K562 (cell line): ENCODE measurements at regions not wholly inside any gene's neighbourhood (a gene's known extent, or its start where the extent isn't known, plus 50 kb on each side); places are given as distances from the start of the nearest gene placed in this dataset.

Experiments
- ATAC-seq: fragments of 200-7000 bp; cut with Tn5 transposase; 3 replicates; pipeline ENCODE4 v1.9.1; 2020; ENCODE audit warnings: moderate library complexity
- BruUV-seq: library from RNA; stranded (reverse); fragments of 400-500 nt; replicated peaks from 2 replicates; lab custom pipeline; 2021; lab: Mats Ljungman, UMichigan
- CTCF ChIA-PET: fragments of 300-600 bp; formaldehyde crosslinking; extraction: SDS; loops from one replicate; lab custom pipeline; 2021; ENCODE audit warnings: low intra/inter-chr PET ratio; lab: Yijun Ruan, JAX
- POLR2A ChIA-PET: fragments of 300-600, 350-650 bp; sonication (Branson Sonifier 250); formaldehyde crosslinking; extraction: SDS; loops from one replicate; lab custom pipeline; 2021; ENCODE audit warnings: antibody characterized with exemption, inconsistent platforms; lab: Yijun Ruan, JAX
- DNase-seq, 4 experiments: peaks; one replicate each; pipeline versions ENCODE4 v3.0.0 to v3.0.0-alpha.2; 2011 to 2018; ENCODE audit warnings: low spot score in 3 of 4, mixed read lengths in 3 of 4; ENCODE audit errors: extremely low read depth in 1 of 4
- FAIRE-seq: peaks from 2 replicates; lab custom pipeline; 2011; peaks lifted over from hg19 to GRCh38; lab: Jason Lieb, UNC
- H2AFZ ChIP-seq: 2 replicates; pipeline ENCODE4 v1.6.0; 2011; ENCODE audit warnings: low read depth, low read length, control low read depth, inconsistent platforms
- H3K27ac ChIP-seq: fragments of 200-600 bp; 3 replicates; pipeline ENCODE4 v1.8.0; 2011; ENCODE audit warnings: low read depth, mild to moderate bottlenecking, control low read depth, inconsistent platforms, low read length, moderate library complexity, mixed read lengths; ENCODE audit errors: extremely low read depth
- H3K27me3 ChIP-seq, 2 experiments: fragments of 300-600 bp in 1 of 2; 2 replicates in 1 of 2; 3 replicates in 1 of 2; pipeline versions ENCODE4 v1.6.0 to v1.8.0; 2011; ENCODE audit warnings: inconsistent platforms in 2 of 2, low read length in 2 of 2, mild to moderate bottlenecking in 1 of 2, mixed read lengths in 1 of 2, moderate library complexity in 1 of 2; ENCODE audit not compliant: control insufficient read depth in 2 of 2, insufficient read depth in 2 of 2
- H3K36me3 ChIP-seq: fragments of 300-600 bp; 3 replicates; pipeline ENCODE4 v1.8.0; 2011; ENCODE audit warnings: mild to moderate bottlenecking, low read length, inconsistent platforms; ENCODE audit not compliant: control insufficient read depth, insufficient read depth
- H3K4me1 ChIP-seq, 2 experiments: fragments of 200-600 bp in 1 of 2; replicated peaks in 1 of 2; 2 replicates in 1 of 2; 3 replicates in 1 of 2; pipeline versions ENCODE4 v1.5.1 to v1.8.0; 2011; ENCODE audit warnings: inconsistent platforms in 2 of 2, low read length in 2 of 2, mild to moderate bottlenecking in 1 of 2, mixed read lengths in 1 of 2, moderate library complexity in 1 of 2; ENCODE audit not compliant: control insufficient read depth in 2 of 2, insufficient read depth in 2 of 2
- H3K4me2 ChIP-seq: 2 replicates; pipeline ENCODE4 v1.6.1; 2011; ENCODE audit warnings: low read length, control low read depth, inconsistent platforms, mixed read lengths; ENCODE audit not compliant: insufficient read depth
- H3K4me3 ChIP-seq: fragments of 200-600 bp; sonication (generic), shearing (Covaris generic); 2 replicates; pipeline ENCODE4 v1.5.1; 2016; ENCODE audit warnings: control low read depth, inconsistent platforms
- H3K79me2 ChIP-seq: fragments of 200-600 bp; 3 replicates; pipeline ENCODE4 v1.8.0; 2011; ENCODE audit warnings: low read length, inconsistent platforms; ENCODE audit not compliant: control insufficient read depth, insufficient read depth
- H3K9ac ChIP-seq, 2 experiments: 2 replicates each; pipeline versions ENCODE4 v1.6.0 to v1.6.1; 2011; ENCODE audit warnings: low read depth in 2 of 2, low read length in 2 of 2, control low read depth in 1 of 2, inconsistent platforms in 1 of 2, mild to moderate bottlenecking in 1 of 2, mixed read lengths in 1 of 2; ENCODE audit not compliant: insufficient read depth in 1 of 2
- H3K9me1 ChIP-seq: one replicate; pipeline ENCODE4 v1.6.0; 2011; ENCODE audit warnings: inconsistent platforms, mild to moderate bottlenecking, low read length, moderate library complexity; ENCODE audit not compliant: control insufficient read depth, insufficient read depth
- H3K9me3 ChIP-seq: replicated peaks from 2 replicates; pipeline ENCODE4 v1.5.1; 2011; ENCODE audit warnings: low read depth, low read length, inconsistent platforms; ENCODE audit not compliant: control insufficient read depth, insufficient read depth
- H4K20me1 ChIP-seq: replicated peaks from 2 replicates; pipeline ENCODE4 v1.6.1; 2011; ENCODE audit warnings: low read length, inconsistent platforms, mixed read lengths; ENCODE audit not compliant: control insufficient read depth, insufficient read depth
- EZH2 ChIP-seq: IDR thresholded peaks from 2 replicates; pipeline ENCODE4 v1.6.1; 2012; ENCODE audit warnings: low read depth, mild to moderate bottlenecking, inconsistent platforms, low read length, borderline replicate concordance
- FUS ChIP-seq: fragments of 200-400 bp; formaldehyde crosslinking; optimal IDR thresholded peaks from 2 replicates; pipeline ENCODE3; 2017; ENCODE audit warnings: low read depth, low read length
- MAZ ChIP-seq, 2 experiments: fragments of 450-650 bp in 1 of 2; sonication (generic) in 1 of 2; formaldehyde crosslinking; IDR thresholded peaks in 1 of 2; conservative IDR thresholded peaks in 1 of 2; 2 replicates each; pipeline versions ENCODE4 v1.4.0 to v1.5.0; 2020; ENCODE audit warnings: mild to moderate bottlenecking in 1 of 2, missing genetic modification reagents in 1 of 2
- NFE2 ChIP-seq: IDR thresholded peaks from 2 replicates; pipeline ENCODE4 v1.6.1; 2014; ENCODE audit warnings: antibody characterized with exemption, low read depth
- SNRNP70 ChIP-seq: fragments of 200-400 bp; formaldehyde crosslinking; optimal IDR thresholded peaks from 2 replicates; pipeline ENCODE3; 2017; ENCODE audit warnings: low read depth, low read length
- TRIM28 ChIP-seq: fragments of 450-650 bp; IDR thresholded peaks from 2 replicates; pipeline ENCODE4 v1.6.1; 2017
- WGBS: fragments of 100-300 bp; shearing (Covaris generic); methylation state at CpG from one replicate; pipeline ENCODE4 v1.1.6; 2016; ENCODE audit warnings: low coverage, mixed read lengths; ENCODE audit not compliant: insufficient coverage; ENCODE audit errors: missing lambda C conversion rate; 5-methylcytosine and 5-hydroxymethylcytosine counted together
- in situ Hi-C: fragments of 300-500 bp; cut with MboI; formaldehyde crosslinking; loops from 4 replicates; pipeline ENCODE4 v1.15.0; 2018; ENCODE audit warnings: inconsistent platforms, mixed read lengths
- intact Hi-C: fragments of 100-400 bp; cut with micrococcal nuclease; formaldehyde crosslinking; loops from 2 replicates; pipeline ENCODE4 v1.14.2; 2022
- TF ChIP-seq, protein P1 (sequence below): fragments of 250-450 bp; sonication (Bioruptor Pico); IDR thresholded peaks from 2 replicates; pipeline ENCODE4 v1.8.0; 2021; ENCODE audit warnings: moderate library complexity, mild to moderate bottlenecking, inconsistent platforms

- no peak overlapping the region for H3K4me2 ChIP-seq
- POLR2A ChIA-PET = no interaction called here
- TF ChIP-seq EZH2 = no peak
- TF ChIP-seq TRIM28 = no peak
- TF ChIP-seq, protein P1, sequence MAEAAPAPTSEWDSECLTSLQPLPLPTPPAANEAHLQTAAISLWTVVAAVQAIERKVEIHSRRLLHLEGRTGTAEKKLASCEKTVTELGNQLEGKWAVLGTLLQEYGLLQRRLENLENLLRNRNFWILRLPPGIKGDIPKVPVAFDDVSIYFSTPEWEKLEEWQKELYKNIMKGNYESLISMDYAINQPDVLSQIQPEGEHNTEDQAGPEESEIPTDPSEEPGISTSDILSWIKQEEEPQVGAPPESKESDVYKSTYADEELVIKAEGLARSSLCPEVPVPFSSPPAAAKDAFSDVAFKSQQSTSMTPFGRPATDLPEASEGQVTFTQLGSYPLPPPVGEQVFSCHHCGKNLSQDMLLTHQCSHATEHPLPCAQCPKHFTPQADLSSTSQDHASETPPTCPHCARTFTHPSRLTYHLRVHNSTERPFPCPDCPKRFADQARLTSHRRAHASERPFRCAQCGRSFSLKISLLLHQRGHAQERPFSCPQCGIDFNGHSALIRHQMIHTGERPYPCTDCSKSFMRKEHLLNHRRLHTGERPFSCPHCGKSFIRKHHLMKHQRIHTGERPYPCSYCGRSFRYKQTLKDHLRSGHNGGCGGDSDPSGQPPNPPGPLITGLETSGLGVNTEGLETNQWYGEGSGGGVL (CRISPR knock-in tag) = no peak
- TF ChIP-seq MAZ (CRISPR knock-in tag; conservative IDR thresholded peaks at IDR 0.05 in 1 of 2, IDR thresholded peaks at IDR 0.05 in 1 of 2) = no peak
- no peak for TF ChIP-seq FUS
- TF ChIP-seq NFE2 = no peak
- no peak for TF ChIP-seq SNRNP70
- TF ChIP-seq, all 486 proteins: peak for 0
- Histone ChIP-seq H2AFZ (no peak overlapping the region), H3K9ac (no peak overlapping the region), H3K79me2 (no peaks in the 10 kb centered on the region), H3K27ac (no peak overlapping the region), H3K36me3 (no peaks in the 10 kb centered on the region), H4K20me1 (no peaks in the 10 kb centered on the region), H3K4me1 (no peaks in the 10 kb centered on the region), H3K27me3 (no peaks in the 10 kb centered on the region), H3K4me3 (no peak overlapping the region), H3K9me3 (no peaks in the 10 kb centered on the region), H3K9me1 (no peaks in the 10 kb centered on the region)
- FAIRE-seq = no peak
- in situ Hi-C loops = no loop called here
- intact Hi-C loops = no loop called here
- BruUV-seq = no TSS peak
- ATAC-seq = no peak
- 8% methylated on average over 2 of the region's 2 CpGs for WGBS
- CTCF ChIA-PET = no interaction called here
- no peak for DNase-seq
These were observed 845.4 kb upstream of the CXADR start for GRCh38 chr21:16667395-16667794.
